Gastroesophageal sphincter (tissue), 3 donors: ENCODE measurements at regions not wholly inside any gene's neighbourhood (a gene's known extent, or its start where the extent isn't known, plus 50 kb on each side); places are given as distances from the start of the nearest gene placed in this dataset.

Source experiments
- EP300 ChIP-seq: sonication (generic); formaldehyde crosslinking; IDR thresholded peaks from one replicate; pipeline ENCODE4 v1.6.1; 2017; ENCODE audit warnings: antibody characterized with exemption, mild to moderate bottlenecking
- POLR2A ChIP-seq, 2 donors: fragments of 450-650 bp; IDR thresholded peaks; one replicate each; pipeline ENCODE4 v1.6.1; 2017; ENCODE audit warnings: antibody characterized with exemption in 2 of 2, mild to moderate bottlenecking in 2 of 2, moderate library complexity in 1 of 2
- POLR2AphosphoS5 ChIP-seq: sonication (generic); formaldehyde crosslinking; IDR thresholded peaks from one replicate; pipeline ENCODE4 v1.6.1; 2017; ENCODE audit warnings: antibody characterized with exemption
- TF ChIP-seq, protein P1 (sequence below), 4 experiments: fragments of 200-600 bp in 2 of 4; fragments of 450-650 bp in 2 of 4; sonication (generic) in 1 of 4; IDR thresholded peaks; one replicate each; pipeline ENCODE4 v1.5.1; 2017 to 2019; ENCODE audit warnings: antibody characterized with exemption in 4 of 4, mild to moderate bottlenecking in 2 of 4, moderate library complexity in 2 of 4

DNA sequence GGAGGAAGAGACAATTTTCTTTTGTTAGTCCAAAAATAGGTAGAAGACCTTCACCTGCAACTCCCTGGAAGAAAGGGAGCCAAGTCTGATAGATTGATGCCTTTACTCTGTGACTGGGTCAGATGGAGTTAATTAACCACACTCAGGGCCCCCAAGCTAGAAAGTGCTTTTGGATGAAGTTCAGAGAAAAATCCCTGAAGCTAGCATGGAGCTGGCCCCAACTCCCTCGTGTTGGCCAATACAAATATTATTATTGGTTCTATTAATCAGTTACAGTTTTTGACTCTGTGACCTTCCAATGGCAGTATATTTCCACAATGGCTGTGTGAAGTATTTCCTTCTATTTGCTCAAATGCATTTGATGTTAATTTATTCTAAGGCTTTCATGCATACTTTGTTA is 1753.5 kb downstream of the EFNA5 start:
- TF ChIP-seq, protein P1, sequence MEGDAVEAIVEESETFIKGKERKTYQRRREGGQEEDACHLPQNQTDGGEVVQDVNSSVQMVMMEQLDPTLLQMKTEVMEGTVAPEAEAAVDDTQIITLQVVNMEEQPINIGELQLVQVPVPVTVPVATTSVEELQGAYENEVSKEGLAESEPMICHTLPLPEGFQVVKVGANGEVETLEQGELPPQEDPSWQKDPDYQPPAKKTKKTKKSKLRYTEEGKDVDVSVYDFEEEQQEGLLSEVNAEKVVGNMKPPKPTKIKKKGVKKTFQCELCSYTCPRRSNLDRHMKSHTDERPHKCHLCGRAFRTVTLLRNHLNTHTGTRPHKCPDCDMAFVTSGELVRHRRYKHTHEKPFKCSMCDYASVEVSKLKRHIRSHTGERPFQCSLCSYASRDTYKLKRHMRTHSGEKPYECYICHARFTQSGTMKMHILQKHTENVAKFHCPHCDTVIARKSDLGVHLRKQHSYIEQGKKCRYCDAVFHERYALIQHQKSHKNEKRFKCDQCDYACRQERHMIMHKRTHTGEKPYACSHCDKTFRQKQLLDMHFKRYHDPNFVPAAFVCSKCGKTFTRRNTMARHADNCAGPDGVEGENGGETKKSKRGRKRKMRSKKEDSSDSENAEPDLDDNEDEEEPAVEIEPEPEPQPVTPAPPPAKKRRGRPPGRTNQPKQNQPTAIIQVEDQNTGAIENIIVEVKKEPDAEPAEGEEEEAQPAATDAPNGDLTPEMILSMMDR (IDR thresholded peaks at IDR 0.05): no peak
- TF ChIP-seq POLR2AphosphoS5 (no peak), POLR2A (IDR thresholded peaks at IDR 0.05) (no peak), EP300 (no peak)
